ENCODE measurements at regions not wholly inside any gene's neighbourhood (a gene's known extent, or its start where the extent isn't known, plus 50 kb on each side); places are given as distances from the start of the nearest gene placed in this dataset.

DNA sequence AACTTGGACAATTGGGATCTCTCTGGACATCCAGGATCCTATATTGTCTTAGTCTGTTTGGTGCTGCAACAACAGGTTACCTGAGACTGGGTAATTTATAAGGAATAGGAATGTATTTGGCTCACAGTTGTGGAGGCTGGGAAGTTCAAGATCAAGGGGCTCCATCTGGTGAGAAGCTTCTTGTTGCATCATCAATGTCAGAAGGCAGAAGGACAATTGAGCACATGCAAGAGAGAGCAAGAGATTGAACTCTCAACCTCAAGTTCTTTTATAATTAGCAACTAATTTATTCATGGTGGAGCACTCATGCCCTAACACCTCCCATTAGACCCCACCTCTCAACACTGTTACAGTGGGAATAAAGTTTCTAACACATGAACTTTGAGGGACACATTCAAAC is 124.7 kb upstream of the ETV3 start:
- DNase-seq (ENCODE audit: low read depth, low spot score): no peak
- H3K79me2 ChIP-seq (ENCODE audit: insufficient read depth, low read length): no peaks in the 10 kb centered on the region
- no peak overlapping the region for H3K4me2 ChIP-seq (ENCODE audit: low read length)
- no peaks in the 10 kb centered on the region for H3K4me1 ChIP-seq (ENCODE audit: control insufficient read depth in 1 of 2, insufficient read depth in 2 of 2, low read length in 2 of 2)
- no peaks in the 10 kb centered on the region for H3K9me3 ChIP-seq (ENCODE audit: control insufficient read depth in 1 of 2, insufficient read depth in 1 of 2, low read depth in 1 of 2, low read length in 2 of 2)
- no peak overlapping the region for H3K9ac ChIP-seq (ENCODE audit: low read length)
- no peaks in the 10 kb centered on the region for H3K36me3 ChIP-seq (ENCODE audit: control insufficient read depth in 1 of 2, insufficient read depth in 2 of 2, low read length in 2 of 2)
- ATAC-seq: no peak
- H2AFZ ChIP-seq (ENCODE audit: low read depth, low read length, poor library complexity, severe bottlenecking): no peak overlapping the region
- ChIA-PET CTCF (no interaction called here), POLR2A (no interaction called here), RAD21 (ENCODE audit: low non-redundant PET in 1 of 2, low total read pairs in 2 of 2, uncharacterized antibody in 2 of 2, unreplicated experiment in 2 of 2) (no interaction called here)
- H3K27ac ChIP-seq (ENCODE audit: low read depth, low read length): no peak overlapping the region
- no peaks in the 10 kb centered on the region for H3K9me2 ChIP-seq (ENCODE audit: insufficient read depth)
- intact Hi-C loops (cut with micrococcal nuclease): no loop called here
- TF ChIP-seq EGR1 (IDR thresholded peaks at IDR 0.05; ENCODE audit: low read depth) (no peak), POLR2A (IDR thresholded peaks at IDR 0.05; ENCODE audit: borderline replicate concordance, extremely low read depth, insufficient read depth, insufficient read length) (no peak)
- TF ChIP-seq, protein P1, sequence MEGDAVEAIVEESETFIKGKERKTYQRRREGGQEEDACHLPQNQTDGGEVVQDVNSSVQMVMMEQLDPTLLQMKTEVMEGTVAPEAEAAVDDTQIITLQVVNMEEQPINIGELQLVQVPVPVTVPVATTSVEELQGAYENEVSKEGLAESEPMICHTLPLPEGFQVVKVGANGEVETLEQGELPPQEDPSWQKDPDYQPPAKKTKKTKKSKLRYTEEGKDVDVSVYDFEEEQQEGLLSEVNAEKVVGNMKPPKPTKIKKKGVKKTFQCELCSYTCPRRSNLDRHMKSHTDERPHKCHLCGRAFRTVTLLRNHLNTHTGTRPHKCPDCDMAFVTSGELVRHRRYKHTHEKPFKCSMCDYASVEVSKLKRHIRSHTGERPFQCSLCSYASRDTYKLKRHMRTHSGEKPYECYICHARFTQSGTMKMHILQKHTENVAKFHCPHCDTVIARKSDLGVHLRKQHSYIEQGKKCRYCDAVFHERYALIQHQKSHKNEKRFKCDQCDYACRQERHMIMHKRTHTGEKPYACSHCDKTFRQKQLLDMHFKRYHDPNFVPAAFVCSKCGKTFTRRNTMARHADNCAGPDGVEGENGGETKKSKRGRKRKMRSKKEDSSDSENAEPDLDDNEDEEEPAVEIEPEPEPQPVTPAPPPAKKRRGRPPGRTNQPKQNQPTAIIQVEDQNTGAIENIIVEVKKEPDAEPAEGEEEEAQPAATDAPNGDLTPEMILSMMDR (IDR thresholded peaks at IDR 0.05 in 2 of 3, conservative IDR thresholded peaks at IDR 0.05 in 1 of 3; ENCODE audit: borderline replicate concordance in 1 of 3, insufficient read depth in 1 of 3, low read depth in 2 of 3, low read length in 2 of 3): no peak
- TF ChIP-seq, protein P2, sequence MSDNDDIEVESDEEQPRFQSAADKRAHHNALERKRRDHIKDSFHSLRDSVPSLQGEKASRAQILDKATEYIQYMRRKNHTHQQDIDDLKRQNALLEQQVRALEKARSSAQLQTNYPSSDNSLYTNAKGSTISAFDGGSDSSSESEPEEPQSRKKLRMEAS (IDR thresholded peaks at IDR 0.05): no peak
- H4K20me1 ChIP-seq (ENCODE audit: insufficient read depth): no peaks in the 10 kb centered on the region
- no TSS peak for BruUV-seq (replicated peaks)
- H3K27me3 ChIP-seq (ENCODE audit: insufficient read depth, low read length): peaks cover 43% of the 10 kb centered on the region
- H3K4me3 ChIP-seq (replicated peaks in 1 of 2; ENCODE audit: low read depth in 1 of 2, low read length in 2 of 2): no peak overlapping the region

DNA sequence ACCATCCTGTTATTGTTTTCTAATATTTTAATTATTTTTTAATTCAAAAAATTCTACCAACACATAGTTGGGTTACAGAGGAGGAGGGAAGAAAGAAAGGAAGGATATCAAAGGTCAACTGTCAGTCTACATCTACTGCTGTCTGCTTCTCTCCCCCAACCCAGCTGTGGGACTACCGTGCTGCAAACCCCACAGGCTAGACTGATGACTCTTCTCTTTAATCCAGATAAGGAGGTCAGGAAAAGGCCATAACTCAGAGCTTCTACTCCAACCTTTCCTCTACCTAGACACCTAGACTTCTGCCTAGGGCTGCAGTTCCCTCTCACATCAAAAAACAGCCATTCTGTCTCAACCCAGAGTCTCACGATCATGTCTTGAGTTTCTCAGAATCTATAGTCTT is 124.2 kb upstream of the ETV3 start:
- Histone ChIP-seq H4K20me1 (ENCODE audit: insufficient read depth) (no peaks in the 10 kb centered on the region), H3K27ac (ENCODE audit: low read depth, low read length) (no peak overlapping the region), H3K9me2 (ENCODE audit: insufficient read depth) (no peaks in the 10 kb centered on the region), H3K79me2 (ENCODE audit: insufficient read depth, low read length) (no peaks in the 10 kb centered on the region), H3K9me3 (ENCODE audit: control insufficient read depth in 1 of 2, insufficient read depth in 1 of 2, low read depth in 1 of 2, low read length in 2 of 2) (no peaks in the 10 kb centered on the region), H3K27me3 (ENCODE audit: insufficient read depth, low read length) (peaks cover 38% of the 10 kb centered on the region), H2AFZ (ENCODE audit: low read depth, low read length, poor library complexity, severe bottlenecking) (no peak overlapping the region), H3K4me3 (replicated peaks in 1 of 2; ENCODE audit: low read depth in 1 of 2, low read length in 2 of 2) (no peak overlapping the region), H3K4me1 (ENCODE audit: control insufficient read depth in 1 of 2, insufficient read depth in 2 of 2, low read length in 2 of 2) (no peaks in the 10 kb centered on the region), H3K36me3 (ENCODE audit: control insufficient read depth in 1 of 2, insufficient read depth in 2 of 2, low read length in 2 of 2) (no peaks in the 10 kb centered on the region), H3K4me2 (ENCODE audit: low read length) (no peak overlapping the region), H3K9ac (ENCODE audit: low read length) (no peak overlapping the region)
- no peak for ATAC-seq
- no peak for DNase-seq (ENCODE audit: low read depth, low spot score)
- no TSS peak for BruUV-seq (replicated peaks)
- intact Hi-C loops (cut with micrococcal nuclease): no loop called here
- POLR2A ChIA-PET: no interaction called here
- CTCF ChIA-PET: no interaction called here
- RAD21 ChIA-PET (ENCODE audit: low non-redundant PET in 1 of 2, low total read pairs in 2 of 2, uncharacterized antibody in 2 of 2, unreplicated experiment in 2 of 2): no interaction called here
- TF ChIP-seq EZH2 (IDR thresholded peaks at IDR 0.05) (no peak), POLR2AphosphoS5 (IDR thresholded peaks at IDR 0.05; ENCODE audit: low read depth, low read length) (no peak), JUND (IDR thresholded peaks at IDR 0.05) (no peak), SP1 (IDR thresholded peaks at IDR 0.05; ENCODE audit: low read depth) (no peak), EZH2phosphoT487 (IDR thresholded peaks at IDR 0.05; ENCODE audit: borderline replicate concordance) (no peak), POLR2A (IDR thresholded peaks at IDR 0.05; ENCODE audit: borderline replicate concordance, extremely low read depth, insufficient read depth, insufficient read length) (no peak), FOSL1 (IDR thresholded peaks at IDR 0.05; ENCODE audit: low read depth) (no peak), CBX3 (IDR thresholded peaks at IDR 0.05; ENCODE audit: low read depth) (no peak)
- TF ChIP-seq, protein P1 (IDR thresholded peaks at IDR 0.05 in 2 of 3, conservative IDR thresholded peaks at IDR 0.05 in 1 of 3; ENCODE audit: borderline replicate concordance in 1 of 3, insufficient read depth in 1 of 3, low read depth in 2 of 3, low read length in 2 of 3): no peak
- TF ChIP-seq, protein P2 (IDR thresholded peaks at IDR 0.05): no peak
